Upper lobe of left lung (tissue), 4 donors: ENCODE measurements at regions not wholly inside any gene's neighbourhood (a gene's known extent, or its start where the extent isn't known, plus 50 kb on each side); places are given as distances from the start of the nearest gene placed in this dataset.

Experiments used
- POLR2A ChIP-seq, 4 donors: fragments of 450-650 bp; IDR thresholded peaks; one replicate each; pipeline ENCODE4 v1.5.1; 2016 to 2017; ENCODE audit warnings: antibody characterized with exemption in 4 of 4, mild to moderate bottlenecking in 2 of 4
- POLR2AphosphoS5 ChIP-seq, 2 donors: sonication (generic); formaldehyde crosslinking; IDR thresholded peaks; one replicate each; pipeline ENCODE4 v1.5.1; 2017; ENCODE audit warnings: antibody characterized with exemption in 2 of 2
- TF ChIP-seq, protein P1 (sequence below), 6 experiments: fragments of 450-650 bp in 4 of 6; fragments of 200-600 bp in 2 of 6; sonication (generic) in 2 of 6; IDR thresholded peaks; one replicate each; pipeline ENCODE4 v1.5.1; 2016 to 2019; ENCODE audit warnings: antibody characterized with exemption in 6 of 6

GRCh38 chr4:119942806-119943205 lies 123.8 kb downstream of the MAD2L1 start:
- TF ChIP-seq, protein P1, sequence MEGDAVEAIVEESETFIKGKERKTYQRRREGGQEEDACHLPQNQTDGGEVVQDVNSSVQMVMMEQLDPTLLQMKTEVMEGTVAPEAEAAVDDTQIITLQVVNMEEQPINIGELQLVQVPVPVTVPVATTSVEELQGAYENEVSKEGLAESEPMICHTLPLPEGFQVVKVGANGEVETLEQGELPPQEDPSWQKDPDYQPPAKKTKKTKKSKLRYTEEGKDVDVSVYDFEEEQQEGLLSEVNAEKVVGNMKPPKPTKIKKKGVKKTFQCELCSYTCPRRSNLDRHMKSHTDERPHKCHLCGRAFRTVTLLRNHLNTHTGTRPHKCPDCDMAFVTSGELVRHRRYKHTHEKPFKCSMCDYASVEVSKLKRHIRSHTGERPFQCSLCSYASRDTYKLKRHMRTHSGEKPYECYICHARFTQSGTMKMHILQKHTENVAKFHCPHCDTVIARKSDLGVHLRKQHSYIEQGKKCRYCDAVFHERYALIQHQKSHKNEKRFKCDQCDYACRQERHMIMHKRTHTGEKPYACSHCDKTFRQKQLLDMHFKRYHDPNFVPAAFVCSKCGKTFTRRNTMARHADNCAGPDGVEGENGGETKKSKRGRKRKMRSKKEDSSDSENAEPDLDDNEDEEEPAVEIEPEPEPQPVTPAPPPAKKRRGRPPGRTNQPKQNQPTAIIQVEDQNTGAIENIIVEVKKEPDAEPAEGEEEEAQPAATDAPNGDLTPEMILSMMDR (IDR thresholded peaks at IDR 0.05), result no peak
- TF ChIP-seq POLR2AphosphoS5 (IDR thresholded peaks at IDR 0.05) (no peak), POLR2A (IDR thresholded peaks at IDR 0.05) (no peak)
